HPDE6-E6E7 (cell line): ENCODE measurements at regions not wholly inside any gene's neighbourhood (a gene's known extent, or its start where the extent isn't known, plus 50 kb on each side); places are given as distances from the start of the nearest gene placed in this dataset.

Experiments used
- DNase-seq: peaks from one replicate; pipeline ENCODE4 v3.0.0; 2011; ENCODE audit warnings: missing footprints; ENCODE audit errors: extremely low spot score

DNA sequence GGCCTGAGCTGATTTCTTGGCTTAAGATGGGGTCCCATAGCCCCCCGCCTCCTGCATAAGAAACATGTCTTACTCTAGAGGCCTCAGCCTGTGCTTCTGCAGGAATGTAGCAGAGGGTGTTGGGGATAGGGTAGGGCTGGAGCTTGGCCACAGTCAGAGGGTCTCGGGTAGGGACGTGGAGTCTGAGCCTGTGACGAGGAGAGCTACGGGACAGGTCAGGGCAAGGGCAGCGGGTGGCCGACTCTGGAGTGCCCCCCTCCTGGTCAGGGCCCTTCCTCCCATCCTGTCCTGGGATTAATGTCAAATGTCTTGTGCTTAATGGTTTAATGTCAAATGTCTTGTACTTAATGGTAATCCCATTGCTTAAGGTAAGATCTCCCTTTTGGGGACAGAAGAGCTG lies 130.4 kb downstream of the GLI2 start:
- no peak for DNase-seq

- no peak for DNase-seq
Observed at GRCh38 chr2:120866483-120867140, 130.9 kb downstream of the GLI2 start.

- peak; percentile 54 for DNase-seq
Observed at GRCh38 chr2:120867290-120868241, 131.9 kb downstream of the GLI2 start.

DNA sequence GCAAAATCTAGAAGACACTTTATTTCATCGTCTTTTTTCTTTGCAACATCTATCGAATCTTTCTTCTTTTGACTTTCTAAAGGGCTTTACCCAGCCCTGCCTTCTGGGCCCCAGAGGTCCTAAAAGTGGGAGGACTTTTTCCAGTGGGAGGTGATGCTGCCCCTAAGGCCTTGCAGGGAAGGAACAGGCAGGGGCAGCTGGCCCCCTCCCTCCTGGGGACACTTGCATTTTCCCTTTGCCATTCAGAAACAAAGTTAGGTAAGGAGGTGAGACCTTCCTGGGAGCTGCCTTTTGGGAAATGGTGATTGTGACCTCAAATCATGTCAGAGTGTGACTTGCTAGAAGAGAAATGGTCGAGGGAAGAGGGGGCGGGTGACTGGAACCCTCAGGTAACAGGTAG lies 132.7 kb downstream of the GLI2 start:
- no peak for DNase-seq

GRCh38 chr2:120869036-120869729 lies 133.5 kb downstream of the GLI2 start:
- no peak for DNase-seq

GRCh38 chr2:120869730-120870466 lies 134.2 kb downstream of the GLI2 start:
- no peak for DNase-seq

DNA sequence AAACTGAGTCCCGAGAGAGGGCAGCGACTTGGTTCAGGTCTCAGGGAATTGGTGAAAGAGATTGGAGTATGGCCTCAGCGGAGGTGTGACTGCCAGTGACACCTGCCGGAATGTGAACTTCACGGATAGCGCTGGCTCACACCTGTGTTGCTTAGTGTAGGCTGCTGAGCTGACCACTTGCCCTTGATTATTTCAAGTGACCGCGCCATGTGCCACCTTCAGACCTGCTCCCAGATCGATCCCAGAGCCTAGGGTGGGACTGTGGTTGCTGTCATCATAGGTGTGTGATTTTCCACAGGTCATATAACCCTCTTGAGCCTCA lies 134.8 kb downstream of the GLI2 start:
- DNase-seq: no peak

GRCh38 chr2:120871016-120871635 lies 135.5 kb downstream of the GLI2 start:
- DNase-seq: no peak

- no peak for DNase-seq
Observed at GRCh38 chr2:120871881-120872620, 136.4 kb downstream of the GLI2 start.

- DNase-seq: no peak
Observed at GRCh38 chr2:120873958-120874887, 138.6 kb downstream of the GLI2 start.

- DNase-seq: no peak
Observed at GRCh38 chr2:120874888-120875275, 139.2 kb downstream of the GLI2 start.

DNA sequence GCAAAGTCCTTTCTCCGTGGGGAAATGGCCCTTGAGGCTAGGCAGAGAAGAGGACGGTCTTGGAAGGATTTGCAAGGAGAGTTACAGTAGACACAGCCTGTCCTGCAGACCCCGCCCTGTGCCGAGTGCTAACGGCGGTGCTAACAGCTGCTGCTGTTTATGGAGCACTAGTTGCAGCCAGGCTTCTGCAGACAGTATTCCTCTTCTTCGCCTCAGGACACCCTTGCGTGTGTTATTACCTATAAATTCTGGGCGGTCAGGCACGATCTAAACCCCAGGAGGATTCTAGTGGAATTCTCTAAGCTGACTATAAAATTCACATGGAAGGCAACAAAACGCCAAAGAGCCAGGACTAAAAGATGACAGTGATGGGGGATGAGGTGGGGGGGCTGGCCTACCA lies 139.8 kb downstream of the GLI2 start:
- DNase-seq: no peak

DNA sequence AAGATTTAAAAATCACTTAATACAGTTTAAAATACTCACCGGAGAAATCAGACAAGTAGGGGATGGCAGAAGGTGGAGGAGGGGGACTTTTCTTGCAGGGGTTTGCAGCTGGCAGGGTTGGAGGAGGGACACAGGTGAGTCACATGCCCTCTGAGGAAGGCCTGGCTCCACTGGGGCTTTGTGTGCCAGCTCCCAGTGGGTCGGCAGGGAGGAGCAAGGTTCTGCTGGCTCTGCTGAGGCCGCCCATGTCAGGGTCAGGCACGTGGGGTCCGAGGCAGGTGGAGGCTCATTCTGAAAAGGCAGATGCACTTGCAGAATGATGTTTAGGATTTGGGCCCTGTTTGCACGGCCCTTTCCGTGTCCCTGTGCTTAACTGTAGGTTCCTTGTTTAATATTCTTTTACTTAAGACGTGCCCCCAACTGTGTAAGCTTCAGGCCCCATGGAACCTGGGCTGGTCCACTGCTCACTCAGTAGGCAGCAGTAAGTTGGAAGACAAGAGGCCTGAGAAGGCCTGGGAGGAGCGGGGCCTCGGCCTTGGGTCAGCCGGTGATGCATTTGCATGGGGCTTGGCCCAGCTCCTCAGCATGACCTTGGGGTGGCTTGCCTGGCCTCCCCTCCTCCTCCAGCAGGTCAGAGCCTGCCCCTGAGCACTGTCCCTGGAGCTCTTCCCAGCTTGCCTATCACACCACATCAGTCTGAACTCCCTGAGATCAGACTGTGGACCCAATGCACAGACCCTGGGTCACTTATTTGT lies 141.0 kb downstream of the GLI2 start:
- no peak for DNase-seq

DNA sequence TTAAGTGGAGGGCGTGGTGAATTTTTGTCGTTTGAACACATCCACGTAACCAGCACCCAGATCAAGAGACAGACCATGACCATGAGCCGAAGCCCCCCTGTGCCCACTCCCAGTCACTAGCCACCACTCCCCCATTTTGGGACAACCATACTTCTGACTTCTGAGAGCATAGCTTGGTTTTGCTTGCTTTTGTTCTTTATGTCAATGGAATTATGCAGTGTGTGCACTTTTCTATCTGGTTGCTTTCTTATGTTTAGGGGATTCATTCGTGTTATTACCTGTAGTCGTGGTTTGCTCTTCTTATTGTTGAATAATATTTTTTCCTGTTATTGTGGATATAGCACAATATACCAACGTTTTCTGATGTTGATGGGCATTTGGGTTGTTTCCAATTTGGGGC lies 141.7 kb downstream of the GLI2 start:
- no peak for DNase-seq

DNA sequence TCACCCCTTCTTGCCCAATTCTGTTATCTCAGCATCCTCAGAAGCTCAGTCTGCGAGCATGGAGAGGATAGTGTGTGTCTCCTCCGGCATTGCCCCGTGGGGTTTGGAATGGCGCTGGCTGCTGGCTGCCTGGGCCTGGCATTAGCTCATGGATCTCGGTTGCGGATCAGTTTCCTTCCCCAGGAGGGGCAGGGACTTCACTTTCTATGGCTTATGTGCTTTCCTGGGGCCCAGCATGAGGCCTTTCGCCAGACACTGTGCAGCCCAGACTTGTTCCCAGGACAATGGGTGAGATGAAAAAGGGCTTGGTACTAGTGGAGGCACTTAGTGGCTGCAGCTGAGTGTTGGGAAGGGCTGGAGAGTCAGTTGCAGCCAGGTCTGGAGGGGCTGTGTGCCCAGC lies 143.3 kb downstream of the GLI2 start:
- no peak for DNase-seq

GRCh38 chr2:120879431-120880295 lies 144.0 kb downstream of the GLI2 start:
- DNase-seq: no peak

- no peak for DNase-seq
Observed at GRCh38 chr2:120880381-120880780, 144.7 kb downstream of the GLI2 start.
